ENCODE measurements at regions not wholly inside any gene's neighbourhood (a gene's known extent, or its start where the extent isn't known, plus 50 kb on each side); places are given as distances from the start of the nearest gene placed in this dataset.

DNA sequence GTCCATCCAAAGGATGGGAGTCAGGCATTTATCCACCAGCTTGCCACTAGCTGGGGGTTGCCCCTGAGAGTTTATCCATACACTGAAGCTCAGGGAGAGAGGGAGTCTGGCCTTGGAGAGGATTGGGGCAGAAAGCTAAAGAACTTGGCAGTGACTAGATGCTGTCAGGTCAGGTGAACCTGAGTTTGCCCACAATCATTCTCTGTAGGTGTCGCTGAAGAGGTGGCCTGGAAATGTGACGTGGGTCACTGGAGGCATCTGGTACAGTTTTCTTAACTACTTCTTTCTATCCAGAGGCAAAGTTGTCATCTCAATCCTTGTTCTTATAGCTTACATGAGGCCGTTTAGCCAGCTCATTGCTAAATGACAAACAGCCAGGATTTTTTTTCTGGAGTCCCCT lies 298.0 kb upstream of the CTNNB1 start:
- no peak for TF ChIP-seq CTCF (IDR thresholded peaks at IDR 0.05; ENCODE audit: borderline replicate concordance, extremely low read depth, low read length, poor library complexity, severe bottlenecking)
- TF ChIP-seq EZH2 (IDR thresholded peaks at IDR 0.05; ENCODE audit: borderline replicate concordance, low read depth, low read length, severe bottlenecking), result no peak

All from DND-41 (cell line).